HFFc6 (cell line): ENCODE measurements at regions not wholly inside any gene's neighbourhood (a gene's known extent, or its start where the extent isn't known, plus 50 kb on each side); places are given as distances from the start of the nearest gene placed in this dataset.

Experiments used
- DNase-seq: peaks from one replicate; pipeline ENCODE4 v3.0.0-alpha.2; 2018
- H3K27ac Mint-ChIP-seq: 2 replicates; pipeline ENCODE4 v1.8.0; 2020; ENCODE audit warnings: mild to moderate bottlenecking, mixed read lengths
- H3K27me3 Mint-ChIP-seq: 2 replicates; pipeline ENCODE4 v1.8.0; 2021; ENCODE audit warnings: mild to moderate bottlenecking, moderate library complexity, mixed read lengths; ENCODE audit not compliant: insufficient read depth
- H3K36me3 Mint-ChIP-seq: 2 replicates; pipeline ENCODE4 v1.8.0; 2021; ENCODE audit warnings: low read depth, mixed read lengths
- H3K4me1 Mint-ChIP-seq: 2 replicates; pipeline ENCODE4 v1.8.0; 2020; ENCODE audit warnings: low read depth, mixed read lengths
- H3K4me3 Mint-ChIP-seq: 2 replicates; pipeline ENCODE4 v1.8.0; 2020; ENCODE audit warnings: mild to moderate bottlenecking, moderate library complexity, mixed read lengths
- H3K9me3 Mint-ChIP-seq: 2 replicates; pipeline ENCODE4 v1.8.0; 2020; ENCODE audit warnings: mild to moderate bottlenecking, mixed read lengths
- CTCF ChIP-seq: fragments of 200-600 bp; sonication (generic); IDR thresholded peaks from 2 replicates; pipeline ENCODE4 v1.5.0; 2021; ENCODE audit warnings: antibody characterized with exemption, mild to moderate bottlenecking

GRCh38 chr13:74443631-74444030 lies 309.4 kb upstream of the KLF12 start:
- Mint-ChIP-seq H3K36me3 (0 out of 2 replicates have a peak, but pooled peaks cover 4% of the 10 kb centered on the region), H3K4me1 (peaks cover 36% of the 10 kb centered on the region), H3K9me3 (no peaks in the 10 kb centered on the region), H3K27ac (peak overlapping the region; percentile 74), H3K4me3 (peak overlapping the region; percentile 58), H3K27me3 (peaks cover 4% of the 10 kb centered on the region)
- DNase-seq = peak; percentile 75
- TF ChIP-seq CTCF = no peak

- Mint-ChIP-seq H3K36me3 (0 out of 2 replicates have a peak, but pooled peaks cover 4% of the 10 kb centered on the region), H3K27ac (no peak overlapping the region), H3K9me3 (no peaks in the 10 kb centered on the region), H3K4me1 (peaks cover 36% of the 10 kb centered on the region), H3K27me3 (peaks cover 3% of the 10 kb centered on the region), H3K4me3 (no peak overlapping the region)
- TF ChIP-seq CTCF = no peak
- no peak for DNase-seq
Measured at GRCh38 chr13:74442751-74443150, 308.5 kb upstream of the KLF12 start.

- no peak for DNase-seq
- H3K27ac Mint-ChIP-seq = no peak overlapping the region
- no peaks in the 10 kb centered on the region for H3K9me3 Mint-ChIP-seq
- 0 out of 2 replicates have a peak, but pooled peaks cover 4% of the 10 kb centered on the region for H3K36me3 Mint-ChIP-seq
- TF ChIP-seq CTCF = no peak
- peaks cover 10% of the 10 kb centered on the region for H3K27me3 Mint-ChIP-seq
- H3K4me3 Mint-ChIP-seq = no peak overlapping the region
- H3K4me1 Mint-ChIP-seq = peaks cover 15% of the 10 kb centered on the region
Measured at GRCh38 chr13:74438901-74439300, 304.7 kb upstream of the KLF12 start.

- H3K36me3 Mint-ChIP-seq = no peaks in the 10 kb centered on the region
- H3K27me3 Mint-ChIP-seq = peaks cover 10% of the 10 kb centered on the region
- H3K9me3 Mint-ChIP-seq = no peaks in the 10 kb centered on the region
- H3K4me3 Mint-ChIP-seq = no peak overlapping the region
- H3K4me1 Mint-ChIP-seq = no peaks in the 10 kb centered on the region
- no peak for TF ChIP-seq CTCF
- no peak for DNase-seq
- H3K27ac Mint-ChIP-seq = no peak overlapping the region
Measured at GRCh38 chr13:74434782-74435181, 300.6 kb upstream of the KLF12 start.

GRCh38 chr13:74424455-74424854 lies 290.3 kb upstream of the KLF12 start:
- peaks cover 6% of the 10 kb centered on the region; the same call in 1 of the 2 replicates for H3K4me1 Mint-ChIP-seq
- no peak overlapping the region for H3K27ac Mint-ChIP-seq
- no peaks in the 10 kb centered on the region for H3K36me3 Mint-ChIP-seq
- peaks cover 18% of the 10 kb centered on the region for H3K27me3 Mint-ChIP-seq
- no peak for TF ChIP-seq CTCF
- no peak overlapping the region for H3K4me3 Mint-ChIP-seq
- no peaks in the 10 kb centered on the region for H3K9me3 Mint-ChIP-seq
- DNase-seq = no peak

GRCh38 chr13:74423434-74423833 lies 289.2 kb upstream of the KLF12 start:
- peaks cover 6% of the 10 kb centered on the region; the same call in 1 of the 2 replicates for H3K4me1 Mint-ChIP-seq
- no peak overlapping the region for H3K4me3 Mint-ChIP-seq
- no peaks in the 10 kb centered on the region for H3K36me3 Mint-ChIP-seq
- H3K27ac Mint-ChIP-seq = no peak overlapping the region
- TF ChIP-seq CTCF = no peak
- DNase-seq = no peak
- H3K27me3 Mint-ChIP-seq = peaks cover 18% of the 10 kb centered on the region
- H3K9me3 Mint-ChIP-seq = no peaks in the 10 kb centered on the region
